ENCODE measurements at regions not wholly inside any gene's neighbourhood (a gene's known extent, or its start where the extent isn't known, plus 50 kb on each side); places are given as distances from the start of the nearest gene placed in this dataset.

- Histone ChIP-seq H3K27ac (no peak overlapping the region), H3K9me3 (no peaks in the 10 kb centered on the region), H3K27me3 (no peaks in the 10 kb centered on the region), H3K4me3 (no peak overlapping the region), H3K4me1 (no peaks in the 10 kb centered on the region), H3K36me3 (no peaks in the 10 kb centered on the region)
- in situ Hi-C loops (cut with MboI; ENCODE audit: low sequenced_read_pairs in 4 of 4) (no loop called here), intact Hi-C loops (cut with DNase I; ENCODE audit: low total_unique reads) (loop anchor here (10.0 kb wide), 1 partner anchor 63 kb away; no protein-coding TSS in a partner anchor)
- DNase-seq, result no peak
- no peak for ATAC-seq
- TF ChIP-seq POLR2A (IDR thresholded peaks at IDR 0.05), result no peak
- no peak for TF ChIP-seq CTCF (IDR thresholded peaks at IDR 0.05 in 4 of 5, conservative IDR thresholded peaks at IDR 0.05 in 1 of 5)
Observed at GRCh38 chr17:52227926-52228325, 69.4 kb upstream of the CA10 start.

GRCh38 chr17:52213451-52213850, 54.9 kb upstream of the CA10 start:
- Histone ChIP-seq H3K27ac (no peak overlapping the region), H3K9me3 (no peaks in the 10 kb centered on the region), H3K4me1 (no peaks in the 10 kb centered on the region), H3K36me3 (no peaks in the 10 kb centered on the region), H3K27me3 (no peaks in the 10 kb centered on the region), H3K4me3 (no peak overlapping the region)
- no peak for ATAC-seq
- in situ Hi-C loops (cut with MboI; ENCODE audit: low sequenced_read_pairs in 4 of 4), result no loop called here
- intact Hi-C loops (cut with DNase I; ENCODE audit: low total_unique reads), result no loop called here
- no peak for DNase-seq
- TF ChIP-seq CTCF (IDR thresholded peaks at IDR 0.05 in 4 of 5, conservative IDR thresholded peaks at IDR 0.05 in 1 of 5) (no peak), POLR2A (IDR thresholded peaks at IDR 0.05) (no peak)

GRCh38 chr17:52212851-52213250, 54.3 kb upstream of the CA10 start:
- no peaks in the 10 kb centered on the region for H3K4me1 ChIP-seq
- TF ChIP-seq CTCF (IDR thresholded peaks at IDR 0.05 in 4 of 5, conservative IDR thresholded peaks at IDR 0.05 in 1 of 5) (no peak), POLR2A (IDR thresholded peaks at IDR 0.05) (no peak)
- ATAC-seq, result no peak
- intact Hi-C loops (cut with DNase I; ENCODE audit: low total_unique reads), result no loop called here
- H3K4me3 ChIP-seq, result no peak overlapping the region
- DNase-seq, result no peak
- H3K9me3 ChIP-seq, result no peaks in the 10 kb centered on the region
- H3K36me3 ChIP-seq, result no peaks in the 10 kb centered on the region
- no peaks in the 10 kb centered on the region for H3K27me3 ChIP-seq
- no peak overlapping the region for H3K27ac ChIP-seq
- in situ Hi-C loops (cut with MboI; ENCODE audit: low sequenced_read_pairs in 4 of 4), result no loop called here

- in situ Hi-C loops (cut with MboI; ENCODE audit: low sequenced_read_pairs in 4 of 4) (no loop called here), intact Hi-C loops (cut with DNase I; ENCODE audit: low total_unique reads) (no loop called here)
- H3K36me3 ChIP-seq, result no peaks in the 10 kb centered on the region
- H3K27ac ChIP-seq, result no peak overlapping the region
- TF ChIP-seq POLR2A (IDR thresholded peaks at IDR 0.05) (no peak), CTCF (IDR thresholded peaks at IDR 0.05 in 4 of 5, conservative IDR thresholded peaks at IDR 0.05 in 1 of 5) (no peak)
- H3K9me3 ChIP-seq, result no peaks in the 10 kb centered on the region
- DNase-seq (no peak), ATAC-seq (no peak)
- H3K4me3 ChIP-seq, result no peak overlapping the region
- H3K27me3 ChIP-seq, result no peaks in the 10 kb centered on the region
- no peaks in the 10 kb centered on the region for H3K4me1 ChIP-seq
Observed at GRCh38 chr17:52209507-52209906, 51.0 kb upstream of the CA10 start.
